ENCODE measurements at regions not wholly inside any gene's neighbourhood (a gene's known extent, or its start where the extent isn't known, plus 50 kb on each side); places are given as distances from the start of the nearest gene placed in this dataset.

GRCh38 chr3:117820658-117821299 lies 1111.2 kb downstream of the TUSC7 start:
- H3K4me3 ChIP-seq = no peak overlapping the region
- ChIA-PET POLR2A (no interaction called here), CTCF (ENCODE audit: low intra/inter-chr PET ratio) (no interaction called here)
- H3K9me1 ChIP-seq (ENCODE audit: control insufficient read depth, insufficient read depth, low read length) = no peaks in the 10 kb centered on the region
- in situ Hi-C loops (cut with MboI) = no loop called here
- WGBS (ENCODE audit: insufficient coverage, low coverage, missing lambda C conversion rate) = 0% methylated on average over 3 of the region's 3 CpGs
- H3K9ac ChIP-seq (ENCODE audit: insufficient read depth in 1 of 2, low read depth in 2 of 2, low read length in 2 of 2) = no peak overlapping the region
- no peaks in the 10 kb centered on the region for H3K36me3 ChIP-seq (ENCODE audit: control insufficient read depth, insufficient read depth, low read length)
- H4K20me1 ChIP-seq (replicated peaks; ENCODE audit: control insufficient read depth, insufficient read depth, low read length) = no peaks in the 10 kb centered on the region
- H3K27ac ChIP-seq (ENCODE audit: extremely low read depth, low read depth, low read length) = no peak overlapping the region
- intact Hi-C loops (cut with micrococcal nuclease) = no loop called here
- no peak for FAIRE-seq
- no peak for ATAC-seq
- no TSS peak for BruUV-seq (replicated peaks)
- no peak overlapping the region for H3K4me2 ChIP-seq (ENCODE audit: insufficient read depth, low read length)
- H3K79me2 ChIP-seq (ENCODE audit: control insufficient read depth, insufficient read depth, low read length) = no peaks in the 10 kb centered on the region
- TF ChIP-seq ZKSCAN3 (CRISPR knock-in tag; IDR thresholded peaks at IDR 0.05) = no peak
- no peak for TF ChIP-seq PRPF4 (IDR thresholded peaks at IDR 0.05; ENCODE audit: insufficient read depth, low read depth, low read length, poor library complexity, severe bottlenecking)
- TF ChIP-seq, protein P1, sequence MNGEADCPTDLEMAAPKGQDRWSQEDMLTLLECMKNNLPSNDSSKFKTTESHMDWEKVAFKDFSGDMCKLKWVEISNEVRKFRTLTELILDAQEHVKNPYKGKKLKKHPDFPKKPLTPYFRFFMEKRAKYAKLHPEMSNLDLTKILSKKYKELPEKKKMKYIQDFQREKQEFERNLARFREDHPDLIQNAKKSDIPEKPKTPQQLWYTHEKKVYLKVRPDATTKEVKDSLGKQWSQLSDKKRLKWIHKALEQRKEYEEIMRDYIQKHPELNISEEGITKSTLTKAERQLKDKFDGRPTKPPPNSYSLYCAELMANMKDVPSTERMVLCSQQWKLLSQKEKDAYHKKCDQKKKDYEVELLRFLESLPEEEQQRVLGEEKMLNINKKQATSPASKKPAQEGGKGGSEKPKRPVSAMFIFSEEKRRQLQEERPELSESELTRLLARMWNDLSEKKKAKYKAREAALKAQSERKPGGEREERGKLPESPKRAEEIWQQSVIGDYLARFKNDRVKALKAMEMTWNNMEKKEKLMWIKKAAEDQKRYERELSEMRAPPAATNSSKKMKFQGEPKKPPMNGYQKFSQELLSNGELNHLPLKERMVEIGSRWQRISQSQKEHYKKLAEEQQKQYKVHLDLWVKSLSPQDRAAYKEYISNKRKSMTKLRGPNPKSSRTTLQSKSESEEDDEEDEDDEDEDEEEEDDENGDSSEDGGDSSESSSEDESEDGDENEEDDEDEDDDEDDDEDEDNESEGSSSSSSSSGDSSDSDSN (IDR thresholded peaks at IDR 0.05; ENCODE audit: borderline replicate concordance in 1 of 2, low read depth in 2 of 2, low read length in 2 of 2) = no peak
- TF ChIP-seq TSHZ1 (CRISPR knock-in tag; IDR thresholded peaks at IDR 0.05) = no peak
- no peak for TF ChIP-seq KDM1A (IDR thresholded peaks at IDR 0.05)
- TF ChIP-seq PTTG1 (tag; IDR thresholded peaks at IDR 0.05; ENCODE audit: low read depth) = no peak
- TF ChIP-seq ZNF696 (CRISPR knock-in tag; conservative IDR thresholded peaks at IDR 0.05) = no peak
- TF ChIP-seq CTCF (IDR thresholded peaks at IDR 0.05 in 2 of 3, conservative IDR thresholded peaks at IDR 0.05 in 1 of 3; ENCODE audit: insufficient read depth in 2 of 3, low read depth in 1 of 3, low read length in 3 of 3) = no peak
- no peak for TF ChIP-seq PML (IDR thresholded peaks at IDR 0.05; ENCODE audit: low read length)
- H3K27me3 ChIP-seq (ENCODE audit: control insufficient read depth in 2 of 2, insufficient read depth in 2 of 2, low read length in 2 of 2) = no peaks in the 10 kb centered on the region
- no peaks in the 10 kb centered on the region for H3K9me3 ChIP-seq (replicated peaks; ENCODE audit: control insufficient read depth, insufficient read depth, low read depth, low read length)
- no peak for DNase-seq (ENCODE audit: extremely low read depth in 1 of 4, low spot score in 3 of 4)
- H2AFZ ChIP-seq (ENCODE audit: low read depth, low read length) = no peak overlapping the region
- H3K4me1 ChIP-seq (replicated peaks in 1 of 2; ENCODE audit: control insufficient read depth in 2 of 2, insufficient read depth in 2 of 2, low read length in 2 of 2) = no peaks in the 10 kb centered on the region

Data from K562 (cell line).